PFSK-1 (cell line): ENCODE measurements at regions not wholly inside any gene's neighbourhood (a gene's known extent, or its start where the extent isn't known, plus 50 kb on each side); places are given as distances from the start of the nearest gene placed in this dataset.

Experiments used
- FOXP2 ChIP-seq: optimal IDR thresholded peaks from 2 replicates; pipeline ENCODE3; 2011; ENCODE audit warnings: borderline replicate concordance, control low read depth, inconsistent platforms; ENCODE audit not compliant: insufficient read depth; ENCODE audit errors: extremely low read length, extremely low read depth
- POLR2AphosphoS5 ChIP-seq: IDR thresholded peaks from 2 replicates; pipeline ENCODE4 v1.6.1; 2012; ENCODE audit warnings: low read depth, mild to moderate bottlenecking, control low read depth, low read length, moderate library complexity
- REST ChIP-seq, 2 experiments: IDR thresholded peaks; 2 replicates each; pipeline versions ENCODE4 v1.6.1 to v1.8.0; 2011 to 2012; ENCODE audit warnings: low read depth in 2 of 2, low read length in 2 of 2, control low read depth in 1 of 2, inconsistent platforms in 1 of 2, mild to moderate bottlenecking in 1 of 2, moderate library complexity in 1 of 2; ENCODE audit not compliant: insufficient read depth in 1 of 2
- SIN3A ChIP-seq: IDR thresholded peaks from 2 replicates; pipeline ENCODE4 v1.6.1; 2012; ENCODE audit warnings: mild to moderate bottlenecking, low read length, moderate library complexity, borderline replicate concordance; ENCODE audit not compliant: insufficient read depth
- TAF1 ChIP-seq: IDR thresholded peaks from 2 replicates; pipeline ENCODE4 v1.6.1; 2012; ENCODE audit warnings: low read length, control low read depth, borderline replicate concordance; ENCODE audit not compliant: insufficient read depth

GRCh38 chrX:6291444-6291843 is 62.8 kb upstream of the NLGN4X start:
- TF ChIP-seq POLR2AphosphoS5 (no peak), TAF1 (no peak), REST (IDR thresholded peaks at IDR 0.05; ENCODE audit: insufficient read depth in 1 of 2, low read depth in 2 of 2, low read length in 2 of 2) (no peak), SIN3A (no peak)

GRCh38 chrX:6283826-6284225 is 55.2 kb upstream of the NLGN4X start:
- TF ChIP-seq SIN3A (no peak), FOXP2 (no peak), TAF1 (no peak), REST (IDR thresholded peaks at IDR 0.05; ENCODE audit: insufficient read depth in 1 of 2, low read depth in 2 of 2, low read length in 2 of 2) (no peak), POLR2AphosphoS5 (no peak)

GRCh38 chrX:6279277-6279909 is 50.7 kb upstream of the NLGN4X start:
- TF ChIP-seq TAF1 (no peak), REST (IDR thresholded peaks at IDR 0.05; ENCODE audit: insufficient read depth in 1 of 2, low read depth in 2 of 2, low read length in 2 of 2) (no peak), FOXP2 (no peak), POLR2AphosphoS5 (no peak), SIN3A (no peak)
